ENCODE measurements at regions not wholly inside any gene's neighbourhood (a gene's known extent, or its start where the extent isn't known, plus 50 kb on each side); places are given as distances from the start of the nearest gene placed in this dataset.

GRCh38 chr10:57168611-57169240 lies 807.7 kb upstream of the ZWINT start:
- TF ChIP-seq, protein P1, sequence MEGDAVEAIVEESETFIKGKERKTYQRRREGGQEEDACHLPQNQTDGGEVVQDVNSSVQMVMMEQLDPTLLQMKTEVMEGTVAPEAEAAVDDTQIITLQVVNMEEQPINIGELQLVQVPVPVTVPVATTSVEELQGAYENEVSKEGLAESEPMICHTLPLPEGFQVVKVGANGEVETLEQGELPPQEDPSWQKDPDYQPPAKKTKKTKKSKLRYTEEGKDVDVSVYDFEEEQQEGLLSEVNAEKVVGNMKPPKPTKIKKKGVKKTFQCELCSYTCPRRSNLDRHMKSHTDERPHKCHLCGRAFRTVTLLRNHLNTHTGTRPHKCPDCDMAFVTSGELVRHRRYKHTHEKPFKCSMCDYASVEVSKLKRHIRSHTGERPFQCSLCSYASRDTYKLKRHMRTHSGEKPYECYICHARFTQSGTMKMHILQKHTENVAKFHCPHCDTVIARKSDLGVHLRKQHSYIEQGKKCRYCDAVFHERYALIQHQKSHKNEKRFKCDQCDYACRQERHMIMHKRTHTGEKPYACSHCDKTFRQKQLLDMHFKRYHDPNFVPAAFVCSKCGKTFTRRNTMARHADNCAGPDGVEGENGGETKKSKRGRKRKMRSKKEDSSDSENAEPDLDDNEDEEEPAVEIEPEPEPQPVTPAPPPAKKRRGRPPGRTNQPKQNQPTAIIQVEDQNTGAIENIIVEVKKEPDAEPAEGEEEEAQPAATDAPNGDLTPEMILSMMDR (IDR thresholded peaks at IDR 0.05) = no peak
- no peak for TF ChIP-seq POLR2A (IDR thresholded peaks at IDR 0.05)
